ENCODE measurements at regions not wholly inside any gene's neighbourhood (a gene's known extent, or its start where the extent isn't known, plus 50 kb on each side); places are given as distances from the start of the nearest gene placed in this dataset.
"Not testable (repeated sequence)": the region's sequence is repeated elsewhere in the genome, so short reads cannot be mapped to it uniquely, and the experiment has no call there.

DNA sequence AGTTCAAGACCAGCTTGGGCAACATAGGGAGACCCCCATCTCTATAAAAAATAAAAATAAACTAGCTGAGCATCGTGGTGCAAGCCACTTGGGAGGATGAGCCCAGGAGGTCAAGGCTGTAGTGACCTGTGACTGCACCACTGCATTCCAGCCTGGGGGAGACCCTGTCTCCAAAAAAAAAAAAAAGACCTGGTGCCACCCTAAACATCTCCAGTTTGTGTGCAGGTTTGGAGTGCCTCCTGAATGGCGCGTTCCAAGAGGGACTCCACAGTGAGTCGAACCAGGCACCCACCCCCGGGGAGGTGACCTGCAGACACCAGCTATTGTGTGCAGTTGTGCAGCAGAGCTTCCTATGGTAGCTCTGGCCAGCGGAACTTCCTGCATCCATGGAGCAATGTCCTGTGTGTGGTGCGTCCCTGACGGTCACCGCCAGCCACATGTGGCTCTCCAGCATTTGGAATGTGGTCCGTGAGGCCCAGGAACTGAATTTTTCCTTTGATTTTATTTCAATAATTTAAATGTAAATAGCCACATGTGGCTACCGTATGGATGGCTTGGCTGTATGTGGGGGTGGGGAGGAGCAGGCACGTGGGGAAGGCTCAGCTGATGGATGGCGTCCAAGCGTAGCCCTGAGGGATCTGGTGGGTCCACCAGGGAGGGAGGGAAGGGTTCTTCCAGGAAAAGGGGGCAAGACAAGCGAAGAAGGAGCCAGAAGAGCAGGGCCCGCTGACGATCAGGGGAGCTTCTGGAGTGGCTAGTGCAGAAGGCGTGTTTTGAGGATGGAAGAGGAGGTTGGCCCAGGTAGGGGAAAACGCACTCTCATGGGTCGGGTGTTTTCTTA lies 107.1 kb upstream of the GSE1 start:
- DNase-seq: no peak

DNA sequence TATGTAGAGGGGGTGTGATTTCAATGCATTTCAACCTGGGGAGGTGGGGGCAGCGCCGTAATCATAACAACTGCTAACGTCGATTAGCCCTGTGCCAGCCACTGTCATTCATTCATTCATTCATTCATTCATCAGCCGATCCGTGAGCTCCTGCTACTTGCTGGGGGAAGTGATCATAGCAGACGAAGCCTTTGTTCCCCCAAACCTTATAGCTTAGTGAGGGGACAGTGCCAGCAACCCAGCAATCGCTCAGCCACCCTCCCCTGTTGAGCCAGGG lies 106.5 kb upstream of the GSE1 start:
- DNase-seq: no peak

DNA sequence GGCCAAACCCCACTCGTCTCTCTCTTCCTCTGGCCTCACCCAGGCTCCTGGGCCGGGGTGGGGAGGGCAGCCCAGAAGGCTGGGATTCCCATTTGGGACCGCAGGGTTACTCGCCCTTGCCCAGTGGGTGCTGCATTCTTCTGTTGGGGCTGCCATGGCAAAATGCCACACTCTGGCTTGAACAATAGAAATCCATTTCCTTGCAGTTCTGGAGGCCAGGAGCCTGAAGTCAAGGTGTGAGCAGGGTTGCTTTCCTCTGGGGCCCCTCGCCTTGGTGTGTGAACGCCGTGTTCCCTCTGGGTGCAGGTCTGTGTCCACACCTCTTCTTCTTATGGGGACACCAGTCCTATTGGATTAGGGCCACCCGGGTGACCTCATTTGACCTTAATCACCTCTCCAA lies 105.8 kb upstream of the GSE1 start:
- DNase-seq: no peak

DNA sequence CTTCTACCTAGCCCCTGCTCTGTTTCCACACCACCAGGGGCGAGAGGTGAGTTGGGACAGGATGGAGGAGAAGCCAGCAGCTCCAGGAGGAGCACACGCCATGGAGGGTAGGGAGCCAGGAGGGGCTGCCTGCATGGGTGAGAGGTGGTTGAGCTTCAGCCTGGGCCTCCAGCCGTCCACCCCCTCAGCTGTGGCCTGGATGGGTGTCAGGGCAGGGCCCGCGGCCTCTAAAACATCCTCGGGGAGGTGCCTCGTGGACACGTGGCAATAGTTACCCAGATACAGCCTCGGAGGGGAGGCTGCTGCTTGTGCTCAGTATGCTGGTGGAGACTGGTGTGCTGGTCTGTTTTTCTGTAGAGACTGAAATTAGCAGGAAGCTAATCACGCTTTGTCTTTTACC lies 104.7 kb upstream of the GSE1 start:
- no peak for DNase-seq

DNA sequence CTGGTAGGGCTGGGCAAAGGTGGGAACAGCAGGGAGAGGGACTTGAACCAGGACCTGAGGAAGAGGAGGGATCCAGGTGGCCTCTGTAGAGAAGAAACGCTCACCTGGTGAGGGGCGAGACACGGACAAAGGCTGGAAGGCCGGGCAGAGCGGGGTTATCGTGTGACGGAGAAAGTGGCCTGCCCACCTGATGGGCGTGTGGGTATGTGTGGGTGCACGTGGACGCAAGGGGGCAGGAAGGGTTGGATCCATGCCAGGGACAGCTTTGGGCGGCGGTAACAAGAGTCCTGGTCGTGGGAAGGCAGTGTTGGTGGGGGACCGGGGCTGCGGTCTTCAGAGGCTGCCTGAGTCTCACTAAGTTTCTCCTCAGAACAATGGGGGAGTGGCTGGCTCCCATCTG lies 104.1 kb upstream of the GSE1 start:
- DNase-seq: no peak

DNA sequence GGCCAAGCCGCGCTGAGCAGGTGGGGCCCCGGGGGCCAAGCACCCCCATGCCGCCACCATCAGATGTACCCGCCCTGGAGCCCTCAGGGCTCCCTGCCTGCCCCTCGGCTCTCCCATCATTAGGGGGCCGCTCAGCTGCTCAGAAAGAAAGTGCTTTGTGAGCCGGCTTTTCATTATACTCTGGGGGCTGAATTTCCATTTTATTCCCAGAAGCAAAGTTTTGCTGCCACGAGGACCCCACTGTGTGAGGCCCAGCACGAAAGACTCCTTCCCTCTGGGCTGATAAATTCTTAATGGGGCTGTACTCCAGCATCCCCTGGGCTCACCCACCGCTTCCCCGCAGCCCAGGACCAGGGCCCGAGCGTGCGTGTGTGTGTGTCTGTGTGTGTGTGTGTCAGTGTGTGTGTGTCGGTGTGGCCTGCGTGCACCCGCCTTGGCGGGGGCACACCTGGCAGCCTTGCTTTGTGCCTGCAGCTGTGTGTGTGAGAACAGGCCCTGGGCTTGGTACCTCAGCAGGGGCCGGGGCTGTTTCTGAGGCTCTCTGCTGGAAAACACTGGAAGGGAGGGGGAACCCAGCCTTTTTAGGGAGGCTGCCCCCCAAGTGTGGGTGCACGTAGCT lies 103.0 kb upstream of the GSE1 start:
- no peak for DNase-seq

DNA sequence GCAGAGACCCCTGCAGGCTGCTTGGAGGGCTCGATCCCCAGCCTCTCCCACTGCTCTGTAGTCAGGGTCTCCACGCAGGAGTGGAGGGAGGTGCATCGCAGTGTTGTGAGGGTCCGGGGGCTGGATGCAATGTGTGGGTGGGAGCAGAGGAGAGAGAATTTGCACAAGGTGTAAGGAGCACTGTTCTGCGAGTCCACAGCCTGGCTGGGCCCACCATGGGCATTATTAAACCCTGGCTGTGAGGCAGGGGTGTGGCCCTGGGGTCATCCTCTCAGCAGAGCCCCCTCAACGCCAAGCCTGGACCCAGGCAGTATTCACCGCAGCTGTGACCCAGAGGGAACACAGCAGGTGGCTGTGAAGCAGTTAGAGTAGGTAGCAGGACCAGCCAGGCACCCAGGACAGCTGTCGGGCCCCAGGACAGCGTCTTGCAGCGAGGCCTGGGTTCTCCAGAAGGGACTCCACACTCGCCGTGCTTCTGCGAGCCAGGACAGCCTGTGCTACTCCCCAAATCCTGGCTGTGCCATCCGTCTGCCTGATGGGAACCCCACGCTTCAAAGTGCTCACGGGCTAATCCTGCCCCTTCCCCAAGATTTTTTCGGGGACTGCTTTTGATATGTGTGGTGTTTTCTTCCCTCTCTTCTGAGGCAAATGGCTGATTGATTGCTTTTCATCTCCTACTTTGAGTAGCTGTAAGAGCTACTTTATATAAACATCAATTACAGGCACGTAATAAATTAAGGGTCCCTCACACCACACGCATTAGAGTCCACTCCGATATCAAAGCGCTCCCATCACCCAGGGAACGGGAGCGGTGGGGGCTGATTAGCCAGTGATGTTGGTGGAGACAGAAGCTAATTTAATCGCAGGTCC lies 100.9 kb upstream of the GSE1 start:
- DNase-seq: no peak

DNA sequence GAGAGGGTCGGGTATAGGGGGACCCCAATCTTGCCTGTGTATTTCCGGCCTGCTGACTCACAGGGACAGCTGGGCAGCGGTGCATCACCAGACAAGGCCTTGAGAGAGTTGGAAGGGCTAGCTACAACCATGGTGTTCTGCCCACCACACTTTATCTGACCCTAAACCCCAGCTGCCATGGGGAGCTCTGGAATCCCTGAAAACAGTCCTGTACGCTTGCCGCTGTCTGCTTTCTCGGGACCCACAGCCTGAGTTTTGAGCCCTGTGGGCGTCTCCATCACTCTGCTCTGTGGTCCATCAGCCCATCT lies 100.4 kb upstream of the GSE1 start:
- DNase-seq: no peak

DNA sequence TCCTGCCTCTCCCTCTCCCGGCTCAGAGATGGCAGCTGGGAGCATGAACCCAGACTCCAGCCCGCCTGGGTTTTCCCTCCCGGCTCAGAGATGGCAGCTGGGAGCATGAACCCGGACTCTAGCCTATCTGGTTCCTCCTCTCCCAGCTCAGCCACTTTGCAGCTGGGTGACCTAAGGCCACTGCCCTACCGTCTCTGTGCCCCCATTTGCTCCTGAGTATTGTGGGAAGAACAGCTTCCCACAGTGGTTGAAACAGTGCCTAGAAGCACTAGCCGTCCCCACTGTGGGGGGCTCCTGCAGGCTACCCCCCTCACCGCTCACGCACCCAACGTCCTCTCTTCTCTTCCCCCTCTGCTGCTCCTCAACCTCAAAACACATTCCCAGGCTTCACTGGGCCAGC lies 99.9 kb upstream of the GSE1 start:
- no peak for DNase-seq

DNA sequence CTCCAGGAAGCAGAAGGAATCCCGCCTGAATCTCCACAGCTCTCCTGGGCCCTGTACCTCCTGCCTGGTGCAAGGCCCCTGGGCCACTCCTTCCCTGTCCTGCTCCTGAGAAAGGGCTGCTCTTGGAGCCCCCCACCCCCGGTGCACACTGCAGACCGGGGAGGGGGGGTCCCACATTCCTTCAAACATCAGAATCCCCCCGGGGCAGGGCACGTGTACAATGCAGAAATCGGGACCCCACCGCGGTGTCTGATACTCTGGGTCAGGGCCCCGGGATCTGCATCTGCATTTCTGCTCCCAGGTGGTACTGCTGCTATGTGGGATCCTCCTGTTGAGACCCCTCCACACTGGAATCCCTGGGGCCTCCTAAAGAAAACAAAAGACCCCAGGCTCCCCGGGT lies 99.5 kb upstream of the GSE1 start:
- no peak for DNase-seq

DNA sequence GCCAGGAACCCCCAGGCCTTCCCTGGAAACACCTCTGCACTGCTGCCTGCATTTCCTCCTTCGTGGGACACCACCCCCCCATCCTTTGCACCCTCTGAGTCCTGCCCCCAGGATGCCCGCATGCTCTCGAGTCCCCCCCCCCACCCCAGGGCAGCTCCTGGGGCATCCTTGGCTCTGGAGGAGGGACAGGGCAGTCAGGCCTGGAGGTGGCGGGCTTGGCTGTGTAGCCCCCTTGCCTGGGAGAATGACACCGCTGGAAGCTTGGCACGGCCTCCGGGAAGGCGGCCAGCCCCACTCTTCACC lies 98.9 kb upstream of the GSE1 start:
- DNase-seq: peak; percentile 83

DNA sequence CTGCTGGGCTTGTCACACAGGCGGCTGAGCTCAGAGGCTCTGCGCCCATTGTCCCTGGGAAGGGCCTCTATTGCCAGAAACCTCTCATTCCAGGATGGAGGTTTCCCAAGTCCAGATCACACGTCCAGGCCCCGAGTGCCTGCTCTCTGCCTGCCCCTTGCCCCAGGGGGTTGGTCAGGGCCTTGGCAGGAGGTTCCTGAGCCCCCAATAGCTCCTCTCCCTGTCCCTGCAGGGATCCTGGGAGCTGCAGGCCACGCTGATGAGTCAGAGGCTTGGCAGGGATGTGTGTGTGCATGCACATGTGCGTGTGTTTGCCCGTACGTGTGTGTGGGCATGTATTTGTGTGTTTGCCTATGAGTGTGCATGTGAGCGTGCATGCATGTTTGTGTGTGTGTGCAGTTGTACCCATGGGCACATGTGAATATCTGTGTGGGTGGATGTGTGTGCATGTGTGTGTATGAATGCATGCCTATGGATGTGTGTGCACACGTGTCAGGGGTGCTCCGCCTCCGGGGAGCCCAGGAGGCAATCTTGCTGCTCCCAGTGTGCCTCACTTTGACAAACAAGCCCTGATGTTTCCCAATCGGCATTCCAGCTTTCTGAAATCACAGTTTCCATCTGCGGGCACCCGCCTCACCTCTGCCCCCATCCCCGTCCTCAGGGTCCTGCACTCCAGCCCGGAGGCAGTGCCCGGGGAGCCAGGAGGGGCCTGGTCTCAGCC lies 98.4 kb upstream of the GSE1 start:
- DNase-seq: peak; percentile 63

DNA sequence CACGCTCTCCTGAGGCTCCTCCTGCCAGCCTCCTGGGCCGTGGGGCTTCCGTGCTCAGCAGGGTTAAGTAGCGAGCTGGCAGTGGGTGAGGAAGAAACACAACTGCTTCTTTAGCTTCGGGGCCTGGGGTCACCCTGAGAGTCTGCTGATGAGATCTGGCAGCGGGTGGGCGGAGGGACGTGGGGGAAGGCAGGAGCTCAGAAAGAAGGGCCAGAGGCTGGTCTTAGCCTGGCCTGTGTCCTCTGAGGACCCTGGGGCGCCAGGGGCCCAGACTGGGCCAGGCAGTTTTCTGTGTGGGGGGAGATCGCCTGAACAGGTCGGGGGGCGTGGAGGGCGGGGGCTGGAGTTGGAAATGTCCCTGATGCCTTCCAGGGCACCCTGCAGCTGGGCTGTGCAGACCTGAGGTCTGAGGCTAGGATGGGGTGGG lies 97.8 kb upstream of the GSE1 start:
- DNase-seq: no peak

DNA sequence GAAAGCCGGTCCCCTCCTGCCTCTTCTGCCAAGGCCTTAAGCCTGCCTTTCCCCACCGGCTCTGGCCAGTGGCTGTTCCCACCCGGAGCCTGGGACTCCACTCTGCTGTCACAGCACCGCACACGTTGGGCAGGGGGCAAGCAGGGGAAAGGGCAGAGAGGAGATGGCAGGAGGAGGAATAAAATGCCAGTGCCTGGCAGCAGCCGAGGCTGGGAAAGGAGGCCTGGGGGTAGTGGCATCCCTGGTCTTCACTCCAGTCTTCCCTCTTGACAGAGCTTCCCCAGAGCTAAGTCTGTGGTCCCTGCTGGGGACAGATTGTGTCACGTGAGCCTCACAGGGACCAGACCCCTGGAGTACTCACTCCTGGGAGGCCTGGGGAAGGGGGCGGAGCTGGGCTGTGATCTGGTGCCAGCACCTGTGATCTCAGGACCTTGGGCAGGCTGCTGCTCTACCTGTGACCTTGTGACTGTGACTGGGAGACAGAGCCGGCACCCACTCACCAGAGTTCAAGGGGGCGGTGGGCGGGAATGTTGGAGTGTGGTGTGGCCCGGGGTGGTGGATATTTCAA lies 97.2 kb upstream of the GSE1 start:
- no peak for DNase-seq

DNA sequence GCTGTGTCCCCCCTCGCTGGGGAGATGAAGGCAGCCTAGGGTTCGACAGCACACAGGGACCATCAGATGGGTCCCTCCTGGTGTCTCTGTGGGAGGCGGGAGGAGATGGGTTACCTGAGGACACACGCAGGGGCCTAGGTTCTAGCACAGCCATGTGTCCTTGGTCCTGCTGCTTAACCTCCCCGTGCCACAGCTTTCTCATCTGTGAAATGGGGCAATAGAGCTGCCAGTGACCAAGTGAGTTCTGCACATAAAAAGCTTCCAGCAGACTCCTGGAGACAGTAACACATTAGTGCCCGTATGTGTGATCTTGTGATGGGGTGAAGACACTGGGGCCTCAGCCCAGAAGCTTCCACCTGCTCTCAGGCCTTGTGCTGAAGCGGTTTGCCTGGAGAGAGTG lies 96.0 kb upstream of the GSE1 start:
- DNase-seq: no peak

DNA sequence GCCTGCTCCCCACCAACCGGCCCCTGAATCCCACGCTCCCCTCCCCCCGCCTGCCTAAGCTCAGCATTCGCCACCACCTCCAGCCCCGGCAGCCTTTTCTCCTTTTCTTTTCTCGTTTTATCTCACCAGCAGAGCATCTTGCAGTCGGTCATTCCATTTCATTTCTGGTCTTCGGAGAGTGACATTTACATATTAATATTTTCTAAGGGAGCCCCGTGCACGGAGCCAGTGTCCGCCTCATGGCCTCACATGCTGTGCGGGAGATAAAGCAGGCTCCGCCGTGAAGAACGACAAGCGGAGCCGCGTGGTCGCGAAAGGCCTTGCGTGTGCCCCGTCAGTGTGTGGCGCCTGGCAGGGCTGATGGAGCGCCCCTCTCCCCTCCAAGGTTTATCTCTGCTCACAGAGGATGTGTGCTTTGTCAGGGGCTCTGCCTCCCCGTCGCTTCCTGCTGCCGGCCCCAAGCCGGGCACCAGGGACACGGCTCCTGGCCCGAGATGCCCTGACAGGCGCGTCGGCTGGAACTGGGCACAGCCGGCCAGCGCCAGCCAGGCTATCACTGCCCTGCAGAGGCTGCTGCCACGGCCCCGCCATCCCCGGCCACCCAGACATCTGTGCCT lies 95.5 kb upstream of the GSE1 start:
- no peak for DNase-seq

DNA sequence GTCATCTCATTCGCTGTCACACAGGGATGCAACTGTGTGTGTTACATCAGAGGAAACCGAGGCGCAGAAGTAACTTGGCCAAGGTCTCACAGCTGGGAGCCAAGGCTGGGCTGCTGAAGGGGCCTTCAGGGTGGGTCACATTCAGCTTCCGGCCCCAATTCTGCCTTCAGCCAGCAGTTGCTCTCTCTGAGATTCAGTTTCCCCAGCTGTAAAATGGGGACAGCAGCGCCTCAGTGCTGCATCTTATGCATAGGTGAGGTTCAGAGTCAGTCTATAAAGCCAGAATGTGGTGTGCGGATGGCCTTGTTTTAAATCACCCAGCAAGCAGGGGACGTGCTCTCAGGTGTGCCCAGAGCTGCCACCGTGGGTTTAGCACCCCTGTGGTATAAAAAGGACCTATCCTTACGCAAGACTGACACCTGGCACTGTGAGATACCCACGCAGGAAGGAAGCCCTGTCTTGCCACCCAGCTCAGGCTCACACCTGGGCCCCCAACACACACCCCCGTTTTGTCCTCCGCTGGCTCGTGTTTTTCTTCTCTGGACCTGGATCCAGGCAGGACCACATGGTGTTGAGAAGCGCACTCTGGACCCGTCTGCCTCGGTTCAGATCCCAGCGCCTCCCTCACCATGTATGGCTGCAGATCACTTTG lies 94.6 kb upstream of the GSE1 start:
- no peak for DNase-seq

DNA sequence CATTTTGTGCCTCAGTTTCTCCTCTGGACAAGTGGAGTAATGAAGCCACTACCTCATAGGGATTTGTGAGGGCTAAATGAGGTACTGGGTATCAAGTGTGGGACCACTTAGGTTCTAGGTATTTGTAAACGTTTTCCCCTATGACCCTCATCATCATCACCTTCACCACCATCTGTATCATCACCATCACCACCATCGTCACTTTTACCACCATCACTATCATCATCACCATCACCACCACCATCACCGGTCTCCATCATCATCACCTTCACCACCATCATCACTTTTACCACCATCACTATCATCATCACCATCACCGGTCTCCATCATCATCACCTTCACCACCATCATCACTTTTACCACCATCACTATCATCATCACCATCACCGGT lies 94.1 kb upstream of the GSE1 start:
- DNase-seq: not testable (repeated sequence)

DNA sequence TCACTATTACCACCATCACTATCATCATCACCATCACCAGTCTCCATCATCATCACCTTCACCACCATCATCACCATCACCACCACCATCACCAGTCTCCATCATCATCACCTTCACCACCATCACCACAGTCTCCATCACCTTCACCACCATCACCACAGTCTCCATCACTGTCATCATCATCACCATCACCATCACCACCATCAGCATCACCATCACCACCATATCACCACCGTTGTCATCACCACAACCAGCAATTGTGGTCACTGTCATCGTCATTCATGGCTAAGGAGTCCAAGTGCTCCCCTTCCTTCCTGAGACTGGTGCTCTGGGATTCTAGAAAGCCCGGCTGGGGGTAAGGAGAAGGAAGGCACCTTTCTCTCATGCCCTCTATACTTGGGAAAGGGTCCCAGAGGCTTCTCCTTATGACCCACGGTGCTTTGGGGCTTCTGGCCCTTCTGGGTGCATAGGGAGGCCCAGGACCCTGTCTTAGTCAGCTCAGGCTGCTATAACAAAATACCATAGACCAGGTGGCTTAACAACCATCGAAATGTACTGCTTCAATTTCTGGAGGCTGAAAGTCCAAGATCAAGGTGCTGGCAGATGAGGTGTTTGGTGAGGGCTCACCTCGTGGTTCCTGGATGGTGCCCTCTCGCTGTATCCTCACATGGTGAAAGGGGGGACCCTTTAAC lies 93.4 kb upstream of the GSE1 start:
- DNase-seq: no peak

DNA sequence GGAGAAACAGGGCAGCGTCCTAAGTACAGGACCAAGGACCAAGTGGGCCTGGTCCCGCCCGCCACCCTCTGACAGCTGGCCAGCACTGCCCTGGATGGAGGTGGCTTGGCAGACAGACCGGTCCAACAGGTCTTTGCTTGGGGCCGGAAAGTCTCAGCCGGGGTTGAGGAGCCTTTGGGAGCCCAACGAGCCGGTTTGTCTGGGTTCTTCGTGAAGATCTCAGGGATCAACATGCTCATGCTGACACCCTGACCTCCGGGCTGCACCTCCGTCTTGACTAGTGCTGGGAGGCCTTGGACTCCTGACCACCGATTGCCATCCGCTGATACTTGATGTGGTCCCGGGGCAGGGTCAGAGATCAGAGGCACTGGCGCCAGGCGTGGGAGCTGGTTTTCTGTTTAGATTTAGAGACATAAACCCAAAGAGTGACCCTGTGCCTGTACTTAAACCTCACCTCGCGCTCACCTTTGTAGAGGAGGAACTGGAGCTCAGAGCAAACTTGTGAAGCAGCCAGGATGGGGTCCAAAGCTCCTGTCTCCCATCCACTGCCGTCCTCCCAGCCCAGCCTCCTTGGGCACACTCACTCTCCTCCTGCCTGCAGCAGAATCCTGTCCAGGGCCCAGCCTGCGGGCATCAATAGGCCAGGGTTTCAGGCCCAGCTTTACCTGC lies 92.1 kb upstream of the GSE1 start:
- no peak for DNase-seq

Measured in right hindlimb (tissue), 1 donor.